GM18951 (cell line): ENCODE measurements at regions not wholly inside any gene's neighbourhood (a gene's known extent, or its start where the extent isn't known, plus 50 kb on each side); places are given as distances from the start of the nearest gene placed in this dataset.
"Not testable (repeated sequence)": the region's sequence is repeated elsewhere in the genome, so short reads cannot be mapped to it uniquely, and the experiment has no call there.

Source experiments
- POLR2A ChIP-seq: IDR thresholded peaks from 4 replicates; pipeline ENCODE4 v1.6.1; 2011; ENCODE audit warnings: mild to moderate bottlenecking; ENCODE audit not compliant: insufficient read length, insufficient read depth; ENCODE audit errors: extremely low read depth
- in situ Hi-C: fragments of 300-500 bp; cut with MboI; formaldehyde crosslinking; loops from one replicate; pipeline ENCODE4 v1.12.0; 2022; ENCODE audit warnings: low sequenced_read_pairs, mixed read lengths, inconsistent platforms; ENCODE audit not compliant: unreplicated experiment

DNA sequence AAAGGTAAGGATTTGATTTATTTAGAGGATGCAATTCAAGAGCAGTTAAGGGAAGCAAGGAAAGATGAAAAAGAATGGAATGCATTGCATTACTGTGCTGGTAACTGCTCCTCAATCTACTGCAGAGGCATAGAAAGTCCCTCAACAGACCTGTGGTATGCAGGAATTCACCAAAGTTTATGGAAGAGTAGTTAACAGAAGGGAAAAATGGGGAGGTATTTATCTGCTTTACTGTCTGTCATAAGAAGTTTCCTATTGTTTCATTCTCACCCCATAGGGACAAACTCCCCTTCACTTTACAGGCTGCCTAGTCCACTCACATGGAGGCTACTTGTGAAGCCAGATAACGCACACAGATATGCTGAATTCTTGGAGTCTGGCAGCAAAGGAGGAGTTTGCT is 354.9 kb upstream of the SPRY2 start:
- in situ Hi-C loops, result no loop called here
- TF ChIP-seq POLR2A, result no peak

- in situ Hi-C loops, result not testable (repeated sequence)
Observed at GRCh38 chr13:80691814-80692213, 350.9 kb upstream of the SPRY2 start.

- no peak for TF ChIP-seq POLR2A
- in situ Hi-C loops, result no loop called here
Observed at GRCh38 chr13:80690208-80690607, 349.3 kb upstream of the SPRY2 start.

DNA sequence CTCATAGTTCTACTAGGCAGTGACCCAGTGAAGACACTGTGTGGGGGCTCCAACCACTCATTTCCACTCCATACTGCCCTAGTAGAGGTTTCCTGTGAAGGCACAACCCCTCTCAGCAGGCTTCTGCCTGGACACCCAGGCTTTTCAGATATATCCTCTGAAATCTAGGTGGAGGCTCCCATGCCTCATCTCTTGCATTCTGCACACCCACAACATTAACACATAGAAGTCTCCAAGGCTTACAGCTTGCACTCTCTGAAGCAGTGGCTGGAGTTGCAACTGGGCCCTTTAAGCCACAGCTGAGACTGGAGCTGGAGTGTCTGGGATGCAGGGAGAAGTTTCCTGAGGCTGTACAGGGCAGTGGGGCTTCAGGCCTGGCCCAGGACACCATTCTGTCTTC is 347.7 kb upstream of the SPRY2 start:
- TF ChIP-seq POLR2A, result no peak
- in situ Hi-C loops, result no loop called here

DNA sequence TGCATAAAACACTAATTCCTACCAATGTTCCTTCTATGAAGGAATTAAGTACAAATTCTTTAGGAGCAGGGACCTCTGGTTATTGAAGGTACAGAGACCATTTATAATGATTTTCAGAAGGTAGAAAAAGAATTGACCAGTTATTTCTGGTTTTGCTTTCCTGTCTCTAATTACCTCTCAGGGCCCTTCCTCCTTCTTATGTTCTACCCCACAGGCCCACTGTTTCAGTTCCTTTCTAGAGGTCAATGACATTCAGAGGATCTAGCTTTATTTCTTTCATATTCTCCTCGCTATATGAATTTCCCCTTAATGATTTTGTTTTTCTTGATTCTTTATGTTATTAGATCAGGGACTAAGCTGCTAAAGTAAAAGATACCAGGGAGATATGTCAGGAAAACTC is 345.0 kb upstream of the SPRY2 start:
- TF ChIP-seq POLR2A, result no peak
- in situ Hi-C loops, result no loop called here

- in situ Hi-C loops, result no loop called here
- no peak for TF ChIP-seq POLR2A
Observed at GRCh38 chr13:80684217-80684991, 343.5 kb upstream of the SPRY2 start.

GRCh38 chr13:80680786-80681366 is 339.9 kb upstream of the SPRY2 start:
- in situ Hi-C loops, result no loop called here
- no peak for TF ChIP-seq POLR2A

- no peak for TF ChIP-seq POLR2A
- in situ Hi-C loops, result no loop called here
Observed at GRCh38 chr13:80679423-80679822, 338.5 kb upstream of the SPRY2 start.

- no peak for TF ChIP-seq POLR2A
Observed at GRCh38 chr13:80677227-80677626, 336.3 kb upstream of the SPRY2 start.

DNA sequence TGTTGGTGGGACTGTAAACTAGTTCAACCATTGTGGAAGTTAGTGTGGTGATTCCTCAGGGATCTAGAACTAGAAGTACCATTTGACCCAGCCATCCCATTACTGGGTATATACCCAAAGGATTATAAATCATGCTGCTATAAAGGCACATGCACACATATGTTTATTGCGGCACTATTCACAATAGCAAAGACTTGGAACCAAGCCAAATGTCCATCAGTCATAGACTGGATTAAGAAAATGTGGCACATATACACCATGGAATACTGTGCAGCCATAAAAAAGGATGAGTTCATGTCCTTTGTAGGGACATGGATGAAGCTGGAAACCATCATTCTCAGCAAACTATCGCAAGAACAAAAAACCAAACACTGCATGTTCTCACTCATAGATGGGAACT is 334.5 kb upstream of the SPRY2 start:
- in situ Hi-C loops, result not testable (repeated sequence)

More at GRCh38 chr13:80677227-80677626, 336.3 kb upstream of the SPRY2 start:
- in situ Hi-C loops, result no loop called here

GRCh38 chr13:80671773-80672172 is 330.8 kb upstream of the SPRY2 start:
- no peak for TF ChIP-seq POLR2A
- in situ Hi-C loops, result no loop called here

DNA sequence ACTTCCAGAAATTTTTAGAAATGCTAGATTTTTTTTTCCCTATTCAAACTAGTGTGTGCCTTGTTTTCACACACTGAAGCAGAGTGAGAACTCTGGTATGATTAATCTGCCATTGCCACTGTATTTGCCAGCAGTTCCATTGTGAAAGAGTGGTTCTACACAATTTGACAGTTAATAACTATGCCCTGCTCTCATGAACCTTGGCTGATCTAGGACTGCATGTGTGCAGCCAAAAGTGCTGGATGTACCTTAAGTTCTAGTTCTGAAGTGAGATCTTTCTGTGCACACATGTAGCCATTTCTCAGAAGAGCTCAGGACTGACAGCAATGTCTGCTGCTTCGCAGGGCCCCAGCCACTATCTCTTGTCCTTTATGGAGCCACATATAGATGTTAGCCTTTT is 328.2 kb upstream of the SPRY2 start:
- in situ Hi-C loops, result no loop called here
- no peak for TF ChIP-seq POLR2A

DNA sequence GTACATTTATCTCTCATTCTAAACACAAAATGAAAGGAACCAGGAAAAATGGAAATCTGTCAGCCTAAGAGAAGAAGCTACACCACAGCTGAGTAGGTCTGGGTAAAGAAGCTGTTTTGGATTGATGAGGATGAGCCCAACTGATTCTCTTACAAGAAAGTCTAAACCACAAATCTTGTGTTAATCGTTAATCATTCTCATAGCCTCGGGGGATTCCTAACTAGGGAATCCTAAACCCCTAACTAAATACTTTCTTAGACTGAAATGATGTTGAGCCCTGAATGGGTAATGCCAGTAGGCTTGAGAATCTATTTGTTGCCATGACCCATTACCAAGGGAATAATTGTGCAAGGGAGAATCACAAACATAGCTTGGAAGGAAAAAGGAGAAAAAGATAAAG is 327.5 kb upstream of the SPRY2 start:
- in situ Hi-C loops, result no loop called here
- TF ChIP-seq POLR2A, result no peak

- TF ChIP-seq POLR2A, result no peak
- in situ Hi-C loops, result no loop called here
Observed at GRCh38 chr13:80666782-80667552, 326.0 kb upstream of the SPRY2 start.
